ENCODE measurements at regions not wholly inside any gene's neighbourhood (a gene's known extent, or its start where the extent isn't known, plus 50 kb on each side); places are given as distances from the start of the nearest gene placed in this dataset.

DNA sequence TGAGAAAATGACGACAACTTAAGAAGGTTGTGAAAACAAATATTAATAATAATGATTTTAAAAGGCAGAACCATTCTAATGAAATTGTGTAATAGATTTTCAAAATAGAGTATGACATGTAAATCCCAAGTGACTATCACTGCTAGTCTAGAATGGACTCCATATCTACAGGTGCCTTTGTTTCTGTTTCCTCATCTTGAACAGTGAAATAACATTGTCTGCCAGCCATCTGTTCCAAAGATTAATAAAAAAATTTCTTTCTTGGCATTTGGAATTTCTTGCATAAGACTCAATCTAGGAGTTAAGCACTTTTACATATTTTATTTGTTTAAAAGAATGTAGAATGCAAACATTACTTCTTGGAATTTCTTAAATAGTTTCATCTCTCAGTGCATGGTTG is 520.1 kb upstream of the ARGLU1 start:
- no peak for ATAC-seq

GRCh38 chr13:107079423-107080049 is 511.6 kb upstream of the ARGLU1 start:
- no peak for ATAC-seq

DNA sequence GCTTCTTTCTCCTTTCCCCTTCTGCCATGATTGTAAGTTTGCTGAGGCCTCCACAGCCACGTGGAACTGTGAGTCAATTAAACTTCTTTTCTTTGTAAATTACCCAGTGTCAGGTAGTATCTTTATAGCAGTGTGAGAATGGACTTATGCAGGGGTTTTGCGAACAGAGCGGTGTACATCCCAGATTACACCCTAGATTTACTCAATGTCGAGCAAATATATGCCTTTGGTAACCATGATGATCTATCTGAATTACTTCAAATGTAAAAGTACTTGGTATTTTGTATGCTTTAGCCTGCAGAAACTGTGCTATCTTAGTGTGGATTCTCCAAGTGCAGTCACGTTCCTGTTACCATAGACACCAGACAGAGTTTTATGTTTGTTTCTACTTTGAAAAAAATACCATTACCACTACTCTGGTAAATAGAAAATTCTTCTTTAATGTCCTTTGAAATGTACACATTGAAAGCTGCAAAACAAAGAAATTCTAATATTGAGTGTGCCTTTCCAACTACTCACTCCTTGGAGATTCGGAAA is 510.4 kb upstream of the ARGLU1 start:
- no peak for ATAC-seq

GRCh38 chr13:107076801-107077200 is 508.9 kb upstream of the ARGLU1 start:
- ATAC-seq: no peak

DNA sequence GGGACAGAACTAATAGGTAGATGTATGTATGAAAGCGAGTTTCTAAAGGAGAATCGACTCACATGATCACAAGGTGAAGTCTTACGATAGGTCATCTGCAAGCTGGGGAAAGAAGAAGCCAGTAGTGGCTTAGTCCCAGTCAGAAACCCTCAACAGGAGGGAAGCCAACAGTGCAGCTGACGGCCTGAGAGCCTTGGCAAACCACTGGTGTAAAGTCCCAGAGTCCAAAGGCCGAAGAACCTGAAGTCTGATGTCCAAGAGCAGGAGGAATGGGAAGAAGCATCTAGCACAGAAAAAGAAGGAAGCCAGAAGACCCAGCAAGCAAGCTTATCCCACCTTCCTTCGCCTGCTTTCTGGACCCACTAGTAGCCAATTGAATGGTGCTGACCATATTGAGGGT is 507.6 kb upstream of the ARGLU1 start:
- no peak for ATAC-seq

DNA sequence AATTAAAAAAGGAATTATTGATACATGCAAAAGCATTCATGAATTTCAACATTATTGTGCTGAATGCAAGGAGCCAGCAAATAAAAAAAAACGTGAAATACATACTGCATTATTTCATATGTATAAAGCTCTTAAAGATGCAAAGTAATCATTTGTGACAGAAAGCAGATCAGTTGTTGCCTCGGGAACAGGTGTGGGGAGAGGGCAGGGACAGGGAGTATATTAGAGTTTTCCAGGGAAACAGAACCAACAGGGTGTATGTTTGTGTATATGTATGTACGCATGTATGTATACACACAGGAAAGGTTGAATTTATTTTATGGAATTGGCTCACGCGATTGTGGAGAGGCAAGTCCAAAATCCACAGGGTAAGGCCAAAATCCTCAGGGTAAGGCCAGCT is 502.9 kb upstream of the ARGLU1 start:
- no peak for ATAC-seq

- no peak for ATAC-seq
These were observed 501.3 kb upstream of the ARGLU1 start for GRCh38 chr13:107069108-107069776.

DNA sequence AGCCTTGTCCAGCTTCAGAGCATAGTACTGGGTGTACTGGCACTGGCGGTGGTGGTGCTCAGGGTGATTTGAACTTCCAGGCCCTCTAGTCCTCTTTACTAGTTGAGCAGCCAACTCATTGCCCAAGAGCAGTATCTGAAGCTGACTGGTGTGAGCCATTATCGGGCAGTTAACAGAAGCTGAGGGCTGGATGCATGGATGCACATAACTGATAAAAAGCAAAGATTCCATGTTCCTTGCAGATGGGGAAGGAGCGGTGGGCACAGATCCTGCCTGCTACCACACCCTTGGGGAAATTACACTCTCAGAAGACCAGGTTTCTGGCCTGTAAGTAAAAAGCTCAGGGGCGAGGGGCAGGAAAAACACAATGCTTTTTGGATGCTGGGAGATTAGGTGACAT is 499.4 kb upstream of the ARGLU1 start:
- no peak for ATAC-seq

DNA sequence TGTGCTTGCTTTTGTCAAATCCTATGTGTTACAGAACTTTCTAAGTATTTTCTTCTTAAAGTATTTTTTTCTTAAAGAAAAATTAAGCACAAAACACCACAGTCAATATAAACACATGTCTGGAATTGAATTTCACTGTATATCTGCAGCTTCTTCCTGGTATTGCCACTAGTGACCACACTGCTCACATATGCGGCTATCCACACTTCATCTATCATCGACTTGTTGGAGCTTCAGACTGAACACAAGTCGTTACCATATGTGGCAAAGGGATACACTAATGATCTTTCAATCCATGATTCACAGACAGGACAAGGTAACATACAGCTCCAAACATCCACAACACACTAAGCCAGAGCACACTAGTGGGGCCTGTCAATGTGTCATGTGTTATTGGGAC is 498.4 kb upstream of the ARGLU1 start:
- no peak for ATAC-seq

- no peak for ATAC-seq
These were observed 497.1 kb upstream of the ARGLU1 start for GRCh38 chr13:107065036-107065435.

GRCh38 chr13:107057028-107057631 is 489.2 kb upstream of the ARGLU1 start:
- ATAC-seq: no peak

GRCh38 chr13:107043021-107043956 is 475.4 kb upstream of the ARGLU1 start:
- no peak for ATAC-seq

GRCh38 chr13:107035778-107036177 is 467.8 kb upstream of the ARGLU1 start:
- no peak for ATAC-seq

DNA sequence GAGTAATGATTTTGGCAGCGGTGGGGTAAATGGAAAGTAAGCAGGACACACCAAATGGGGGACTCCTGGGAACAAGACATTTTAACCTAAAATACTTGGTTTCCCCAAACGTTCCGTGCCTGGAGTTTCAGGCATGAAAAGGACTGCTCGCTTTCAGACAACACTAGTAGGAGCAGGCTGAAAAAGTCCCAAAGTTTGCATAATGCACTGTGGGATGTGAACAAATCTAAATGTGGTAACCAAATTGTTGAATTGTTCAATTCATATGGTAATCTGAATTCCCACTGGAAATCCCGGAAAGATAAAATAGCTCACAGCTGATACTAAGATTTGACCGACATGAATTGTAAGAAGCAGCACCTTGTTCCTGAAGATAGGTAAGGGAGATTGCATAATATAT is 467.2 kb upstream of the ARGLU1 start:
- ATAC-seq: no peak

DNA sequence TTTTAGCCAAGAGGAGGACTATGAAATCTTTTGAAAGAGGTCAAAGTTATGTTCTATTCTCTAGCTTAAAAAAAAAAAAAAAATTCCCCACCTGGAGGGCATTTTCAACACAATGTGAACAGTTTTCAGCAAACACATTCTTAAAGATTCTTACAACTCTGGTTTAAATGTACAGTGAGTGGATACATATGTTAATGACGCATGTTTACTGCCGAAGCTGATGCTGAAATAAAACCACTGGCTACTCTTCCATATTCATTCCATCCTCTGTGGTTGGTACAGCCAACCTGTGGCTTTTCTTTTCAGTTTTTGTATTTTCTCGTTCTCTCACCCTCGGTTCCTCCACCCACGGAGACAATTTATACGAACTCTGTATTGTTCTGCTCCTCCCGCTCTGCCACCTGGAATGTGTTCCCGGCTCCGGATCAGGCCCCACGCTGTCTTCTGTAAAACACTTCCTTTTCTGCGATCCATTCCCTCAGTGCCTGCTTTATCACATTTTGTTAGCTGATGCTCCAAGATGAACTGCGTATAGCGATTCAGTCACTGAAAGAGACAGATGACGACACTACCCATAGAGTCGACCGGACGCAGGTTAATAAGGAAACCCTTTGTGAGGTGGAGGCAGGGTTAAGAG is 466.4 kb upstream of the ARGLU1 start:
- no peak for ATAC-seq

- no peak for ATAC-seq
These were observed 463.8 kb upstream of the ARGLU1 start for GRCh38 chr13:107031716-107032115.

GRCh38 chr13:107028751-107029150 is 460.8 kb upstream of the ARGLU1 start:
- no peak for ATAC-seq

- ATAC-seq: no peak
These were observed 458.1 kb upstream of the ARGLU1 start for GRCh38 chr13:107025991-107026390.

- ATAC-seq: no peak
These were observed 455.4 kb upstream of the ARGLU1 start for GRCh38 chr13:107023335-107023734.

GRCh38 chr13:107020393-107020792 is 452.5 kb upstream of the ARGLU1 start:
- no peak for ATAC-seq

- no peak for ATAC-seq
These were observed 450.3 kb upstream of the ARGLU1 start for GRCh38 chr13:107018285-107018684.

GRCh38 chr13:107006661-107007060 is 438.7 kb upstream of the ARGLU1 start:
- no peak for ATAC-seq

Measured in esophagus mucosa (tissue), 1 donor.